H1 (cell line): ENCODE measurements at regions not wholly inside any gene's neighbourhood (a gene's known extent, or its start where the extent isn't known, plus 50 kb on each side); places are given as distances from the start of the nearest gene placed in this dataset.

ENCODE experiments used
- CTCF ChIA-PET: fragments of 300-600 bp; sonication (Branson Sonifier 250); formaldehyde crosslinking; loops from one replicate; lab custom pipeline; 2021; ENCODE audit not compliant: partially characterized antibody; lab: Charles Lee
- POLR2A ChIA-PET: fragments of 300-600 bp; sonication (Branson Sonifier 250); formaldehyde crosslinking; loops from one replicate; lab custom pipeline; 2021; ENCODE audit warnings: inconsistent platforms; ENCODE audit not compliant: partially characterized antibody; lab: Charles Lee
- DNase-seq, 2 experiments: peaks; one replicate each; pipeline versions ENCODE4 v3.0.0 to v3.0.0-alpha.2; 2010 to 2022; ENCODE audit warnings: low spot score in 2 of 2, low read depth in 1 of 2, mixed read lengths in 1 of 2
- FAIRE-seq: peaks from 2 replicates; lab custom pipeline; 2011; peaks lifted over from hg19 to GRCh38; lab: Jason Lieb, UNC
- H2AFZ ChIP-seq: 2 replicates; pipeline ENCODE4 v1.8.1; 2012; ENCODE audit warnings: low read length, inconsistent platforms
- H2AK5ac ChIP-seq: 2 replicates; pipeline ENCODE4 v1.6.1; 2013; ENCODE audit warnings: low read depth, low read length
- H2BK120ac ChIP-seq: replicated peaks from 2 replicates; pipeline ENCODE3; 2013; ENCODE audit warnings: low read depth, low read length, inconsistent platforms
- H2BK12ac ChIP-seq: 2 replicates; pipeline ENCODE4 v1.6.1; 2013; ENCODE audit warnings: low read depth, low read length
- H2BK15ac ChIP-seq: 2 replicates; pipeline ENCODE4 v1.6.1; 2013; ENCODE audit warnings: low read length
- H2BK20ac ChIP-seq: 2 replicates; pipeline ENCODE4 v1.6.1; 2013; ENCODE audit warnings: low read length
- H2BK5ac ChIP-seq: 2 replicates; pipeline ENCODE4 v1.6.1; 2013; ENCODE audit warnings: low read depth, low read length
- H3K14ac ChIP-seq: 2 replicates; pipeline ENCODE4 v1.6.1; 2013; ENCODE audit warnings: inconsistent platforms; ENCODE audit not compliant: insufficient read length
- H3K18ac ChIP-seq: 2 replicates; pipeline ENCODE4 v1.6.1; 2013; ENCODE audit warnings: low read length; ENCODE audit errors: extremely low read depth
- H3K23ac ChIP-seq: 2 replicates; pipeline ENCODE4 v1.6.1; 2013; ENCODE audit warnings: inconsistent platforms; ENCODE audit not compliant: insufficient read length
- H3K23me2 ChIP-seq: 2 replicates; pipeline ENCODE4 v1.6.1; 2013; ENCODE audit warnings: low read depth, low read length
- H3K27ac ChIP-seq: 2 replicates; pipeline ENCODE4 v1.6.1; 2011; ENCODE audit warnings: low read depth, low read length, inconsistent platforms
- H3K27me3 ChIP-seq, 4 experiments: replicated peaks in 1 of 4; 1 replicate in 1 of 4; 2 replicates in 3 of 4; pipeline versions ENCODE4 v1.6.1 to v1.8.1; 2011 to 2013; ENCODE audit warnings: low read length in 3 of 4, mild to moderate bottlenecking in 3 of 4, inconsistent platforms in 2 of 4, mixed read lengths in 2 of 4, moderate library complexity in 1 of 4; ENCODE audit not compliant: control insufficient read depth in 3 of 4, insufficient read depth in 3 of 4; ENCODE audit errors: extremely low read depth in 1 of 4
- H3K36me3 ChIP-seq, 4 experiments: 2 replicates each; pipeline versions ENCODE4 v1.6.1 to v1.8.1; 2011 to 2013; ENCODE audit warnings: mild to moderate bottlenecking in 4 of 4, low read length in 3 of 4, moderate library complexity in 2 of 4, control low read depth in 1 of 4, inconsistent platforms in 1 of 4; ENCODE audit not compliant: insufficient read depth in 4 of 4, control insufficient read depth in 2 of 4
- H3K4ac ChIP-seq: replicated peaks from 2 replicates; pipeline ENCODE3; 2013; ENCODE audit warnings: low read length, low read depth, mixed read lengths, inconsistent platforms; ENCODE audit not compliant: insufficient read length
- H3K4me1 ChIP-seq, 4 experiments: replicated peaks in 1 of 4; 1 replicate in 1 of 4; 2 replicates in 3 of 4; pipeline versions ENCODE4 v1.6.1 to v1.8.1; 2011 to 2013; ENCODE audit warnings: low read length in 3 of 4, inconsistent platforms in 2 of 4, mixed read lengths in 1 of 4; ENCODE audit not compliant: insufficient read depth in 4 of 4, control insufficient read depth in 3 of 4
- H3K4me2 ChIP-seq, 2 experiments: 2 replicates each; pipeline versions ENCODE4 v1.6.1 to v1.8.1; 2011 to 2013; ENCODE audit warnings: low read depth in 2 of 2, low read length in 2 of 2, control low read depth in 1 of 2, inconsistent platforms in 1 of 2, mild to moderate bottlenecking in 1 of 2; ENCODE audit not compliant: insufficient read depth in 1 of 2
- H3K4me3 ChIP-seq, 4 experiments: fragments of 200-600, 300-600 bp in 1 of 4; sonication (generic), shearing (Covaris generic), sonication (Bioruptor Twin) in 1 of 4; 2 replicates each; pipeline versions ENCODE4 v1.5.1 to v1.8.1; 2011 to 2016; ENCODE audit warnings: low read length in 4 of 4, low read depth in 3 of 4, control low read depth in 2 of 4, inconsistent platforms in 2 of 4, mild to moderate bottlenecking in 2 of 4, mixed read lengths in 1 of 4, moderate library complexity in 1 of 4; ENCODE audit not compliant: insufficient read depth in 2 of 4; ENCODE audit errors: extremely low read depth in 1 of 4
- H3K56ac ChIP-seq: replicated peaks from 2 replicates; pipeline ENCODE3; 2013; ENCODE audit warnings: low read depth, mild to moderate bottlenecking, mixed read lengths, low read length, inconsistent platforms; ENCODE audit not compliant: insufficient read length
- H3K79me1 ChIP-seq: 2 replicates; pipeline ENCODE4 v1.6.1; 2013; ENCODE audit warnings: low read depth, low read length, control low read depth
- H3K79me2 ChIP-seq, 2 experiments: 2 replicates each; pipeline versions ENCODE4 v1.6.1 to v1.8.1; 2012 to 2013; ENCODE audit warnings: low read length in 2 of 2, mild to moderate bottlenecking in 2 of 2, inconsistent platforms in 1 of 2; ENCODE audit not compliant: insufficient read depth in 2 of 2, control insufficient read depth in 1 of 2
- H3K9ac ChIP-seq, 4 experiments: replicated peaks in 1 of 4; 1 replicate in 1 of 4; 2 replicates in 3 of 4; pipeline versions ENCODE4 v1.6.1 to v1.8.1; 2011 to 2013; ENCODE audit warnings: low read depth in 3 of 4, low read length in 3 of 4, control low read depth in 2 of 4, mild to moderate bottlenecking in 2 of 4, moderate library complexity in 2 of 4, inconsistent platforms in 1 of 4; ENCODE audit errors: extremely low read depth in 1 of 4
- H3K9me3 ChIP-seq, 2 experiments: 2 replicates each; pipeline versions ENCODE4 v1.6.1 to v1.8.1; 2012 to 2013; ENCODE audit warnings: mild to moderate bottlenecking in 2 of 2, moderate library complexity in 2 of 2, control low read depth in 1 of 2, inconsistent platforms in 1 of 2, low read depth in 1 of 2, low read length in 1 of 2, mixed read lengths in 1 of 2; ENCODE audit not compliant: insufficient read depth in 2 of 2
- H4K20me1 ChIP-seq, 2 experiments: replicated peaks in 1 of 2; 2 replicates each; pipeline versions ENCODE3 to v1.8.1; 2011 to 2013; ENCODE audit warnings: inconsistent platforms in 2 of 2, low read length in 2 of 2, mild to moderate bottlenecking in 1 of 2; ENCODE audit not compliant: insufficient read depth in 2 of 2, control insufficient read depth in 1 of 2
- H4K5ac ChIP-seq: 2 replicates; pipeline ENCODE4 v1.6.1; 2013; ENCODE audit warnings: low read length, low read depth, mixed read lengths, inconsistent platforms; ENCODE audit not compliant: insufficient read length
- H4K8ac ChIP-seq: 2 replicates; pipeline ENCODE4 v1.8.0; 2013; ENCODE audit warnings: mild to moderate bottlenecking, moderate library complexity, low read length, inconsistent platforms; ENCODE audit not compliant: insufficient read depth; ENCODE audit errors: extremely low read depth
- H4K91ac ChIP-seq: replicated peaks from 2 replicates; pipeline ENCODE3; 2013; ENCODE audit warnings: low read length, mixed read lengths, inconsistent platforms; ENCODE audit not compliant: insufficient read length
- BRCA1 ChIP-seq: IDR thresholded peaks from 2 replicates; pipeline ENCODE4 v1.6.1; 2012; ENCODE audit warnings: low read depth, low read length, improper control_type of control experiment
- CBX5 ChIP-seq: fragments of 300-800, 300-1000 bp; sonication (generic); IDR thresholded peaks from 2 replicates; pipeline ENCODE4 v1.7.1; 2016; ENCODE audit warnings: antibody characterized with exemption, low read length, low read depth
- CBX8 ChIP-seq: fragments of 300-800, 300-1000 bp; sonication (generic); IDR thresholded peaks from 2 replicates; pipeline ENCODE4 v1.7.1; 2016; ENCODE audit warnings: low read depth, low read length, borderline replicate concordance
- HDAC2 ChIP-seq, 2 experiments: fragments of 300-600 bp in 1 of 2; sonication (generic) in 1 of 2; IDR thresholded peaks; 2 replicates each; pipeline ENCODE4 v1.6.1; 2011 to 2012; ENCODE audit warnings: low read depth in 2 of 2, low read length in 2 of 2, mild to moderate bottlenecking in 2 of 2, moderate library complexity in 2 of 2, borderline replicate concordance in 1 of 2, inconsistent platforms in 1 of 2
- PHF8 ChIP-seq: fragments of 200-600 bp; sonication (generic); conservative IDR thresholded peaks from 2 replicates; pipeline ENCODE4 v1.7.1; 2012; ENCODE audit warnings: low read depth, mild to moderate bottlenecking, inconsistent platforms, low read length, moderate library complexity
- YY1 ChIP-seq: IDR thresholded peaks from 2 replicates; pipeline ENCODE4 v1.6.1; 2011; ENCODE audit warnings: low read depth, mild to moderate bottlenecking, low read length
- WGBS, 2 experiments: shearing (Covaris generic) in 1 of 2; methylation state at CpG; one replicate each; pipeline versions ENCODE4 v1.1.6 to v1.1.7; 2013 to 2015; ENCODE audit warnings: low lambda C conversion rate in 2 of 2, mixed read lengths in 2 of 2, inconsistent platforms in 1 of 2, low coverage in 1 of 2, missing lambda C conversion rate in 1 of 2; ENCODE audit not compliant: insufficient replicate concordance in 2 of 2, insufficient coverage in 1 of 2, insufficient read length in 1 of 2; ENCODE audit errors: extremely low coverage in 1 of 2, missing lambda C conversion rate in 1 of 2; 5-methylcytosine and 5-hydroxymethylcytosine counted together
- TF ChIP-seq, protein P1 (sequence below): IDR thresholded peaks from 2 replicates; pipeline ENCODE4 v1.6.1; 2012; ENCODE audit warnings: low read length, inconsistent platforms
- TF ChIP-seq, protein P2 (sequence below), 3 experiments: IDR thresholded peaks; 1 replicate in 2 of 3; 2 replicates in 1 of 3; pipeline versions ENCODE4 v1.5.1 to v1.6.1; 2011; ENCODE audit warnings: low read length in 3 of 3, mild to moderate bottlenecking in 3 of 3, inconsistent platforms in 2 of 3, low read depth in 1 of 3, moderate library complexity in 1 of 3; ENCODE audit not compliant: insufficient read depth in 1 of 3; ENCODE audit errors: control extremely low read depth in 1 of 3

DNA sequence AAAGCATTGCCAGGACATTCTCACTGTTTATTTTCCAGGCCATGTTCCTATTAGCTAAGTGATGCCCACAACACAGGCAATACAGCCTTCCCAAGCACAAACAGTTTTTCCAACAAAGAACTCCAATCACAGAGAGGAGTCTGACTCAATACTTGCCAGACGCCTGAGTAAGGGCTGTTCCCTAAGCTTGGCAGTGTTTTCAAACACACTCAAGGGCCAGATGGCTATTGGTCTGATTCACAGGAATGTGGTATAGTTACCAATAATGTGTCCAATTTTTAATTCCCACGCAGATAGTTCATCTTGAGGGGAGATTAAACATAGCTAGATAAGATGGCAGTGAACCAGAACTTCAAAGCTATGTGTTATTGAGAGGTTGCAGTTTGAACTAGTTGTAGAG, 381.0 kb downstream of the SNAPC1 start:
- Histone ChIP-seq H2BK20ac (no peak overlapping the region), H2AK5ac (no peak overlapping the region), H3K79me1 (no peaks in the 10 kb centered on the region), H3K14ac (no peak overlapping the region), H2BK12ac (no peak overlapping the region), H3K36me3 (no peaks in the 10 kb centered on the region), H2BK120ac (no peak overlapping the region), H4K8ac (no peak overlapping the region), H3K18ac (no peak overlapping the region), H3K9ac (no peak overlapping the region), H4K5ac (no peak overlapping the region), H2BK5ac (no peak overlapping the region), H3K23me2 (no peaks in the 10 kb centered on the region), H3K23ac (no peak overlapping the region), H3K27me3 (no peaks in the 10 kb centered on the region), H3K27ac (no peak overlapping the region), H4K20me1 (no peaks in the 10 kb centered on the region), H2BK15ac (no peak overlapping the region), H3K56ac (no peak overlapping the region), H3K4me2 (no peak overlapping the region), H3K4me3 (no peak overlapping the region), H3K4me1 (no peaks in the 10 kb centered on the region), H4K91ac (no peak overlapping the region), H3K4ac (no peak overlapping the region), H3K9me3 (no peaks in the 10 kb centered on the region), H2AFZ (no peak overlapping the region), H3K79me2 (no peaks in the 10 kb centered on the region)
- no peak for TF ChIP-seq BRCA1
- TF ChIP-seq PHF8: no peak
- TF ChIP-seq, protein P1, sequence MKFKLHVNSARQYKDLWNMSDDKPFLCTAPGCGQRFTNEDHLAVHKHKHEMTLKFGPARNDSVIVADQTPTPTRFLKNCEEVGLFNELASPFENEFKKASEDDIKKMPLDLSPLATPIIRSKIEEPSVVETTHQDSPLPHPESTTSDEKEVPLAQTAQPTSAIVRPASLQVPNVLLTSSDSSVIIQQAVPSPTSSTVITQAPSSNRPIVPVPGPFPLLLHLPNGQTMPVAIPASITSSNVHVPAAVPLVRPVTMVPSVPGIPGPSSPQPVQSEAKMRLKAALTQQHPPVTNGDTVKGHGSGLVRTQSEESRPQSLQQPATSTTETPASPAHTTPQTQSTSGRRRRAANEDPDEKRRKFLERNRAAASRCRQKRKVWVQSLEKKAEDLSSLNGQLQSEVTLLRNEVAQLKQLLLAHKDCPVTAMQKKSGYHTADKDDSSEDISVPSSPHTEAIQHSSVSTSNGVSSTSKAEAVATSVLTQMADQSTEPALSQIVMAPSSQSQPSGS: no peak
- no peak for TF ChIP-seq YY1
- no peak for TF ChIP-seq CBX5
- TF ChIP-seq CBX8: no peak
- TF ChIP-seq, protein P2, sequence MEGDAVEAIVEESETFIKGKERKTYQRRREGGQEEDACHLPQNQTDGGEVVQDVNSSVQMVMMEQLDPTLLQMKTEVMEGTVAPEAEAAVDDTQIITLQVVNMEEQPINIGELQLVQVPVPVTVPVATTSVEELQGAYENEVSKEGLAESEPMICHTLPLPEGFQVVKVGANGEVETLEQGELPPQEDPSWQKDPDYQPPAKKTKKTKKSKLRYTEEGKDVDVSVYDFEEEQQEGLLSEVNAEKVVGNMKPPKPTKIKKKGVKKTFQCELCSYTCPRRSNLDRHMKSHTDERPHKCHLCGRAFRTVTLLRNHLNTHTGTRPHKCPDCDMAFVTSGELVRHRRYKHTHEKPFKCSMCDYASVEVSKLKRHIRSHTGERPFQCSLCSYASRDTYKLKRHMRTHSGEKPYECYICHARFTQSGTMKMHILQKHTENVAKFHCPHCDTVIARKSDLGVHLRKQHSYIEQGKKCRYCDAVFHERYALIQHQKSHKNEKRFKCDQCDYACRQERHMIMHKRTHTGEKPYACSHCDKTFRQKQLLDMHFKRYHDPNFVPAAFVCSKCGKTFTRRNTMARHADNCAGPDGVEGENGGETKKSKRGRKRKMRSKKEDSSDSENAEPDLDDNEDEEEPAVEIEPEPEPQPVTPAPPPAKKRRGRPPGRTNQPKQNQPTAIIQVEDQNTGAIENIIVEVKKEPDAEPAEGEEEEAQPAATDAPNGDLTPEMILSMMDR (IDR thresholded peaks at IDR 0.05; ENCODE audit: control extremely low read depth in 1 of 3, insufficient read depth in 1 of 3, low read depth in 1 of 3, low read length in 3 of 3): no peak
- TF ChIP-seq HDAC2 (IDR thresholded peaks at IDR 0.05; ENCODE audit: borderline replicate concordance in 1 of 2, low read depth in 2 of 2, low read length in 2 of 2): no peak
- CTCF ChIA-PET: interaction anchor here (0.6 to 1.4 kb wide), 3 partner anchors 222 to 1134 kb away, joined by 3 to 4 read pairs (median 4); no protein-coding TSS in a partner anchor
- POLR2A ChIA-PET: no interaction called here
- DNase-seq (no peak), FAIRE-seq (no peak)
- WGBS, 2 experiments: 88% methylated on average over 2 of the region's 2 CpGs; no CpG with 5 or more reads in 1 of the 2 experiments
